ENCODE measurements at regions not wholly inside any gene's neighbourhood (a gene's known extent, or its start where the extent isn't known, plus 50 kb on each side); places are given as distances from the start of the nearest gene placed in this dataset.

DNA sequence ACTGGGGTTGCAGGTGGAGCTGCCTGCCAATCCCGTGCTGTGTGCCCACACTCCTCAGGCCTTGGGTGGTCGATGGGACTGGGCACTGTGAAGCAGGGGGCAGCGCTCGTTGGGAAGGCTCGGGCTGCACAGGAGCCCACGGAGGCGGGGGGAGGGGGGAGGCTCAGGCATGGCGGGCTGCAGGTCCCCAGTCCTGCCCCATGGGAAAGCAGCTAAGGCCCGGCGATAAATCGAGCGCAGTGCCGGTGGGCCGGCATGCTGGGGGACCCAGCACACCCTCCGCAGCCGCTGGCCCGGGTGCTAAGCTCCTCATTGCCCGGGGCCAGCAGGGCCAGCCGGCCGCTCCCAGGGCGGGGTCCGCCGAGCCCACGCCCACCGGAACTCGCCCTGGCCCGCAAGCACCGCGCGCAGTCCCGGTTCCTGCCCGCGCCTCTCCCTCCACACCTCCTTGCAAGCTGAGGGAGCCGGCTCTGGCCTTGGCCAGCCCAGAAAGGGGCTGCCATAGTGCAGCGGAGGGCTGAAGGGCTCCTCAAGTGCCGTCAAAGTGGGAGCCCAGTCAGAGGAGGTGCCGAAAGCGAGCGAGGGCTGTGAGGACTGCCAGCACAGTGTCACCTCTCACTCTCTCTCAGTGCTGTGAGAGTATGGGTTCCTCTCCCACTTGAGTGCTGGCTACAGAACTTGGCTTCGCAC, 1210.6 kb upstream of the NXPH2 start:
- Histone ChIP-seq H3K4me3 (replicated peaks; ENCODE audit: insufficient read depth, low read length) (no peak overlapping the region), H3K27ac (replicated peaks) (no peak overlapping the region), H3K27me3 (ENCODE audit: insufficient read depth, poor library complexity, severe bottlenecking) (no peaks in the 10 kb centered on the region)
- TF ChIP-seq, protein P1, sequence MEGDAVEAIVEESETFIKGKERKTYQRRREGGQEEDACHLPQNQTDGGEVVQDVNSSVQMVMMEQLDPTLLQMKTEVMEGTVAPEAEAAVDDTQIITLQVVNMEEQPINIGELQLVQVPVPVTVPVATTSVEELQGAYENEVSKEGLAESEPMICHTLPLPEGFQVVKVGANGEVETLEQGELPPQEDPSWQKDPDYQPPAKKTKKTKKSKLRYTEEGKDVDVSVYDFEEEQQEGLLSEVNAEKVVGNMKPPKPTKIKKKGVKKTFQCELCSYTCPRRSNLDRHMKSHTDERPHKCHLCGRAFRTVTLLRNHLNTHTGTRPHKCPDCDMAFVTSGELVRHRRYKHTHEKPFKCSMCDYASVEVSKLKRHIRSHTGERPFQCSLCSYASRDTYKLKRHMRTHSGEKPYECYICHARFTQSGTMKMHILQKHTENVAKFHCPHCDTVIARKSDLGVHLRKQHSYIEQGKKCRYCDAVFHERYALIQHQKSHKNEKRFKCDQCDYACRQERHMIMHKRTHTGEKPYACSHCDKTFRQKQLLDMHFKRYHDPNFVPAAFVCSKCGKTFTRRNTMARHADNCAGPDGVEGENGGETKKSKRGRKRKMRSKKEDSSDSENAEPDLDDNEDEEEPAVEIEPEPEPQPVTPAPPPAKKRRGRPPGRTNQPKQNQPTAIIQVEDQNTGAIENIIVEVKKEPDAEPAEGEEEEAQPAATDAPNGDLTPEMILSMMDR (IDR thresholded peaks at IDR 0.05; ENCODE audit: insufficient read depth, low read length) = no peak
- TF ChIP-seq POLR2AphosphoS5 (IDR thresholded peaks at IDR 0.05; ENCODE audit: low read depth) (no peak), GABPA (IDR thresholded peaks at IDR 0.05; ENCODE audit: low read depth) (no peak), SPI1 (IDR thresholded peaks at IDR 0.05; ENCODE audit: borderline replicate concordance, low read depth) (no peak)
- TF ChIP-seq, protein P2, sequence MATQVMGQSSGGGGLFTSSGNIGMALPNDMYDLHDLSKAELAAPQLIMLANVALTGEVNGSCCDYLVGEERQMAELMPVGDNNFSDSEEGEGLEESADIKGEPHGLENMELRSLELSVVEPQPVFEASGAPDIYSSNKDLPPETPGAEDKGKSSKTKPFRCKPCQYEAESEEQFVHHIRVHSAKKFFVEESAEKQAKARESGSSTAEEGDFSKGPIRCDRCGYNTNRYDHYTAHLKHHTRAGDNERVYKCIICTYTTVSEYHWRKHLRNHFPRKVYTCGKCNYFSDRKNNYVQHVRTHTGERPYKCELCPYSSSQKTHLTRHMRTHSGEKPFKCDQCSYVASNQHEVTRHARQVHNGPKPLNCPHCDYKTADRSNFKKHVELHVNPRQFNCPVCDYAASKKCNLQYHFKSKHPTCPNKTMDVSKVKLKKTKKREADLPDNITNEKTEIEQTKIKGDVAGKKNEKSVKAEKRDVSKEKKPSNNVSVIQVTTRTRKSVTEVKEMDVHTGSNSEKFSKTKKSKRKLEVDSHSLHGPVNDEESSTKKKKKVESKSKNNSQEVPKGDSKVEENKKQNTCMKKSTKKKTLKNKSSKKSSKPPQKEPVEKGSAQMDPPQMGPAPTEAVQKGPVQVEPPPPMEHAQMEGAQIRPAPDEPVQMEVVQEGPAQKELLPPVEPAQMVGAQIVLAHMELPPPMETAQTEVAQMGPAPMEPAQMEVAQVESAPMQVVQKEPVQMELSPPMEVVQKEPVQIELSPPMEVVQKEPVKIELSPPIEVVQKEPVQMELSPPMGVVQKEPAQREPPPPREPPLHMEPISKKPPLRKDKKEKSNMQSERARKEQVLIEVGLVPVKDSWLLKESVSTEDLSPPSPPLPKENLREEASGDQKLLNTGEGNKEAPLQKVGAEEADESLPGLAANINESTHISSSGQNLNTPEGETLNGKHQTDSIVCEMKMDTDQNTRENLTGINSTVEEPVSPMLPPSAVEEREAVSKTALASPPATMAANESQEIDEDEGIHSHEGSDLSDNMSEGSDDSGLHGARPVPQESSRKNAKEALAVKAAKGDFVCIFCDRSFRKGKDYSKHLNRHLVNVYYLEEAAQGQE (IDR thresholded peaks at IDR 0.05; ENCODE audit: insufficient replicate concordance, low read depth) = no peak
- no peak for DNase-seq (ENCODE audit: low read depth in 1 of 2, low spot score in 1 of 2)

DNA sequence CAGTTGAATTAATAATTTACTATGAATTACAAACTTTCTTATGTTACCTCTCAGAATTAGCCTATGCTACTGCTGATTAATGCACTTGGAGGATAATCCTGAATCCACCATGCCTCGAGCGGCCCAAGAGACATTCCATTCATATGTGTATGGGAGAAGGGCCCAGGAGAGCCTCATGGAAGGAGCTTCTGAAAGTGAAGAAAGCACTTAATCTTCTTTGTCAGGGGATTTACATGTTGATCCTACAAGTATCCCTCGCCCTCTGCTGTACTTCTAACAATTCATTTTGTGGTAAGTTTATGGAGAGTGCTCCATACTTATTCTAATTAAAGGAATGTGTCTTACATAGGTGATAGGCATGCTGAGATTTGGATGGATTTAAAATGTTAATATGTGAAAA, 1189.1 kb upstream of the NXPH2 start:
- no peak for DNase-seq (ENCODE audit: low read depth in 1 of 2, low spot score in 1 of 2)
- no peak overlapping the region for H3K4me3 ChIP-seq (replicated peaks; ENCODE audit: insufficient read depth, low read length)
- TF ChIP-seq SPI1 (IDR thresholded peaks at IDR 0.05; ENCODE audit: borderline replicate concordance, low read depth) (no peak), GABPA (IDR thresholded peaks at IDR 0.05; ENCODE audit: low read depth) (no peak), POLR2AphosphoS5 (IDR thresholded peaks at IDR 0.05; ENCODE audit: low read depth) (no peak)
- TF ChIP-seq, protein P2 (IDR thresholded peaks at IDR 0.05; ENCODE audit: insufficient replicate concordance, low read depth) = no peak
- TF ChIP-seq, protein P1 (IDR thresholded peaks at IDR 0.05; ENCODE audit: insufficient read depth, low read length) = no peak
- no peaks in the 10 kb centered on the region for H3K27me3 ChIP-seq (ENCODE audit: insufficient read depth, poor library complexity, severe bottlenecking)
- no peak overlapping the region for H3K27ac ChIP-seq (replicated peaks)

DNA sequence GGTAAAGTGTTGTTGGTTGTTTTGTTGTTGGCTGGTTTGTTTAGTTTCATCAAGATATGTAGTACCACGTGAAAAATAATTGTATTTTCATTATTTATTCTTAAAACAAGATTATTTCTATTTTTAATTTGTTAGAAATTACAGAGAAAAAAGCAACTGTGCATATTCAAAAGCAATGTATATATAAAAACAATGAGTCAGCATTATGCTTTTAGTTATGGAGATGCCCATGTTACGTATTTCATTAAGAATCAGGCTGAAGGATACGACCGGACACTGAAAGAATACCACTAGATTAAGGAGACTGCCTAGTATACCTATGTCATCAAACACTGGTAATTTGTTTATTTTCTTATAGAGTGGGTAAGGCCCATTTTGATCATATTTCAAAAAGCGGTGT, 1188.4 kb upstream of the NXPH2 start:
- DNase-seq (ENCODE audit: low read depth in 1 of 2, low spot score in 1 of 2) = no peak
- no peaks in the 10 kb centered on the region for H3K27me3 ChIP-seq (ENCODE audit: insufficient read depth, poor library complexity, severe bottlenecking)
- no peak overlapping the region for H3K27ac ChIP-seq (replicated peaks)
- H3K4me3 ChIP-seq (replicated peaks; ENCODE audit: insufficient read depth, low read length) = no peak overlapping the region
- TF ChIP-seq GABPA (IDR thresholded peaks at IDR 0.05; ENCODE audit: low read depth) (no peak), SPI1 (IDR thresholded peaks at IDR 0.05; ENCODE audit: borderline replicate concordance, low read depth) (no peak), POLR2AphosphoS5 (IDR thresholded peaks at IDR 0.05; ENCODE audit: low read depth) (no peak)
- TF ChIP-seq, protein P2 (IDR thresholded peaks at IDR 0.05; ENCODE audit: insufficient replicate concordance, low read depth) = no peak
- TF ChIP-seq, protein P1 (IDR thresholded peaks at IDR 0.05; ENCODE audit: insufficient read depth, low read length) = no peak
